OCI-LY3 (cell line): ENCODE measurements at regions not wholly inside any gene's neighbourhood (a gene's known extent, or its start where the extent isn't known, plus 50 kb on each side); places are given as distances from the start of the nearest gene placed in this dataset.

Experiments used
- H2AFZ ChIP-seq: fragments of 200-600, 300-600 bp; shearing (Covaris generic); 2 replicates; pipeline ENCODE4 v1.6.0; 2014; ENCODE audit warnings: antibody characterized with exemption, low read depth, low read length
- H3K27ac ChIP-seq: fragments of 200-600, 300-600 bp; sonication (generic); 2 replicates; pipeline ENCODE4 v1.5.1; 2014; ENCODE audit warnings: mild to moderate bottlenecking, low read length, moderate library complexity, mixed read lengths
- H3K27me3 ChIP-seq: fragments of 200-600, 300-600 bp; sonication (generic); 2 replicates; pipeline ENCODE4 v1.6.1; 2014; ENCODE audit warnings: low read depth, low read length, mixed read lengths
- H3K36me3 ChIP-seq: fragments of 200-600, 300-600 bp; sonication (generic); replicated peaks from 2 replicates; pipeline ENCODE3; 2014; ENCODE audit warnings: low read depth, low read length, mixed read lengths
- H3K4me1 ChIP-seq: fragments of 300-600, 200-600 bp; sonication (generic); 2 replicates; pipeline ENCODE4 v1.6.1; 2014; ENCODE audit warnings: low read length, mixed read lengths
- H3K4me2 ChIP-seq: fragments of 200-600, 300-600 bp; sonication (generic); 2 replicates; pipeline ENCODE4 v1.6.1; 2014; ENCODE audit warnings: low read length, mixed read lengths
- H3K4me3 ChIP-seq: fragments of 300-600, 200-600 bp; sonication (generic); 2 replicates; pipeline ENCODE4 v1.5.1; 2014; ENCODE audit warnings: antibody characterized with exemption, mild to moderate bottlenecking, low read length, moderate library complexity
- H3K79me2 ChIP-seq: fragments of 300-600, 200-600 bp; shearing (Covaris generic); 2 replicates; pipeline ENCODE4 v1.6.1; 2014; ENCODE audit warnings: mild to moderate bottlenecking, low read length, mixed read lengths
- H3K9ac ChIP-seq: fragments of 300-600, 200-600 bp; shearing (Covaris generic); 2 replicates; pipeline ENCODE4 v1.6.0; 2014; ENCODE audit warnings: mild to moderate bottlenecking, low read length, moderate library complexity
- H3K9me3 ChIP-seq: fragments of 200-600, 300-600 bp; shearing (Covaris generic); 2 replicates; pipeline ENCODE4 v1.6.1; 2014; ENCODE audit warnings: low read length, mixed read lengths; ENCODE audit not compliant: insufficient read depth
- H4K20me1 ChIP-seq: fragments of 200-600, 300-600 bp; sonication (generic); 2 replicates; pipeline ENCODE4 v1.6.1; 2016; ENCODE audit warnings: low read length, mixed read lengths; ENCODE audit not compliant: insufficient read depth
- EZH2phosphoT487 ChIP-seq: fragments of 200-600 bp; shearing (Covaris generic); IDR thresholded peaks from 2 replicates; pipeline ENCODE4 v1.6.1; 2018; ENCODE audit warnings: antibody characterized with exemption, mixed run types, low read depth
- TF ChIP-seq, protein P1 (sequence below): fragments of 200-600, 300-600 bp; sonication (generic); IDR thresholded peaks from 2 replicates; pipeline ENCODE4 v1.5.1; 2014; ENCODE audit warnings: antibody characterized with exemption, low read length, low read depth

- Histone ChIP-seq H2AFZ (no peak overlapping the region), H3K36me3 (no peaks in the 10 kb centered on the region), H3K9ac (no peak overlapping the region), H3K4me1 (no peaks in the 10 kb centered on the region), H3K27ac (no peak overlapping the region), H3K79me2 (no peaks in the 10 kb centered on the region), H3K9me3 (no peaks in the 10 kb centered on the region), H3K27me3 (no peaks in the 10 kb centered on the region), H4K20me1 (no peaks in the 10 kb centered on the region), H3K4me2 (no peak overlapping the region), H3K4me3 (no peak overlapping the region)
- TF ChIP-seq, protein P1, sequence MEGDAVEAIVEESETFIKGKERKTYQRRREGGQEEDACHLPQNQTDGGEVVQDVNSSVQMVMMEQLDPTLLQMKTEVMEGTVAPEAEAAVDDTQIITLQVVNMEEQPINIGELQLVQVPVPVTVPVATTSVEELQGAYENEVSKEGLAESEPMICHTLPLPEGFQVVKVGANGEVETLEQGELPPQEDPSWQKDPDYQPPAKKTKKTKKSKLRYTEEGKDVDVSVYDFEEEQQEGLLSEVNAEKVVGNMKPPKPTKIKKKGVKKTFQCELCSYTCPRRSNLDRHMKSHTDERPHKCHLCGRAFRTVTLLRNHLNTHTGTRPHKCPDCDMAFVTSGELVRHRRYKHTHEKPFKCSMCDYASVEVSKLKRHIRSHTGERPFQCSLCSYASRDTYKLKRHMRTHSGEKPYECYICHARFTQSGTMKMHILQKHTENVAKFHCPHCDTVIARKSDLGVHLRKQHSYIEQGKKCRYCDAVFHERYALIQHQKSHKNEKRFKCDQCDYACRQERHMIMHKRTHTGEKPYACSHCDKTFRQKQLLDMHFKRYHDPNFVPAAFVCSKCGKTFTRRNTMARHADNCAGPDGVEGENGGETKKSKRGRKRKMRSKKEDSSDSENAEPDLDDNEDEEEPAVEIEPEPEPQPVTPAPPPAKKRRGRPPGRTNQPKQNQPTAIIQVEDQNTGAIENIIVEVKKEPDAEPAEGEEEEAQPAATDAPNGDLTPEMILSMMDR = no peak
- no peak for TF ChIP-seq EZH2phosphoT487
Observed at GRCh38 chr2:236360496-236360895, 96.3 kb upstream of the ASB18 start.

GRCh38 chr2:236363711-236364277 is 99.6 kb upstream of the ASB18 start:
- Histone ChIP-seq H3K36me3 (no peaks in the 10 kb centered on the region), H4K20me1 (no peaks in the 10 kb centered on the region), H3K27me3 (no peaks in the 10 kb centered on the region), H2AFZ (no peak overlapping the region), H3K27ac (no peak overlapping the region), H3K9ac (no peak overlapping the region), H3K79me2 (no peaks in the 10 kb centered on the region), H3K4me1 (no peaks in the 10 kb centered on the region), H3K4me2 (no peak overlapping the region), H3K4me3 (no peak overlapping the region), H3K9me3 (no peaks in the 10 kb centered on the region)
- no peak for TF ChIP-seq EZH2phosphoT487
- TF ChIP-seq, protein P1 = no peak

DNA sequence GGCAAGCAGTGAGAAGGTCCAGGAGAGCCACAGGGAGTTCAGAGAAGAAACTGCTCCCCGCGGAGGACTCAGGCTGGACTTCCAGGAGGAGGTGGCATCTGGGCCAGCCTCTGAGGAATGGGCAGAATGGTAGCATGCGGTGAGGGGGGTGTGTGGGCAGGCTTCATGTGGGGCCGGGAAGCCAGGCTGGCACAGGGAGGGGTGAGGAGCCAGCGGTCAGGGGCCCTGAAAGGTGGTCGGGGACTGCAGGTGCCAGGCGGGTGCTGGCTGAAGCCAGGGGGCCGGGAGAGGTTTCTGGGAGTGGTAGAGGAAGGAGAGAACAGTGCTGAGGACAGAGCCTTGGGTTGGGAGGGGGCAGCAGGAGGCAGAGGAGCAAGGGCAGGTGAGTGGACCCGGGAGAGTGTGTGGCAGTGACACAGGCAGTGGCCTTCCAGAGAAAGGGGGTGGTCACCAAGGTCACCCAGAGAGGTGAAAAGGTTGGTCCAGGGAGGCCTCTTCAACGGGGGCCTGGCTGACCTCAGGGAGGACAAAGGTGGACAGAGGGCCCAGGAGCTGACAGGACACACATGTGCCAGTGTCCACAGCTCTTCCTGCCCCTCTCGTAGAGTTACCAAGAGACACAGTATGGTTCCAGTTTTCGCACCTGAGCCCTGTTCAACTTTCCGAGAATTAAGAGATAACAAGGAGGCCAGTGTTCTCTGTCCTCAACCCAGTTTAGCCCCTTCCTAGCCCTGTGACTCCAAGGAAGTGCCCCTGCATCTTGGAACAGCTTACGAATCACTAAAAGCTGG is 101.2 kb upstream of the ASB18 start:
- Histone ChIP-seq H3K27ac (no peak overlapping the region), H3K9ac (no peak overlapping the region), H4K20me1 (no peaks in the 10 kb centered on the region), H3K27me3 (no peaks in the 10 kb centered on the region), H3K9me3 (no peaks in the 10 kb centered on the region), H3K4me1 (no peaks in the 10 kb centered on the region), H3K36me3 (no peaks in the 10 kb centered on the region), H3K4me3 (no peak overlapping the region), H3K4me2 (no peak overlapping the region), H3K79me2 (no peaks in the 10 kb centered on the region), H2AFZ (no peak overlapping the region)
- TF ChIP-seq EZH2phosphoT487 = no peak
- TF ChIP-seq, protein P1 = no peak

DNA sequence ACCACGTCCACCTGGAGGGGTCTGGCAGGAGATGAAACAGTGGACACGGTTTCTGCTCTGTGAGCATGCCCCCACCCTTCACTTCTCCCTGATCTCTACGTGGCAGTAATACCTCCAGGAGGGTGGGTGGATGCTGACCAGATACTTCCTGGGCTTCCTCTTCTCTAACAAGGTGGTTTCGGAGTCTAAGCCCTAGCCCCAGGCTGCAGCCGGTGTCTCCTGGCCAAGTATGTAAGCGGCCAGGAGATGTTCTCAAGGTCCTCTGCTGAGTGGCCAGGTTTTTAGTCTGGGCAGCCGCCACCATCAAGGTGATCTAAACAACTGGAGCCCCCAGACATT is 101.8 kb upstream of the ASB18 start:
- no peaks in the 10 kb centered on the region for H3K27me3 ChIP-seq
- H3K27ac ChIP-seq = no peak overlapping the region
- no peak overlapping the region for H3K9ac ChIP-seq
- no peak overlapping the region for H2AFZ ChIP-seq
- no peaks in the 10 kb centered on the region for H3K4me1 ChIP-seq
- H3K4me2 ChIP-seq = no peak overlapping the region
- H3K4me3 ChIP-seq = no peak overlapping the region
- no peaks in the 10 kb centered on the region for H3K36me3 ChIP-seq
- no peaks in the 10 kb centered on the region for H4K20me1 ChIP-seq
- H3K79me2 ChIP-seq = no peaks in the 10 kb centered on the region
- H3K9me3 ChIP-seq = no peaks in the 10 kb centered on the region
- TF ChIP-seq, protein P1 = no peak
- no peak for TF ChIP-seq EZH2phosphoT487
